B cell (primary cell): ENCODE measurements at regions not wholly inside any gene's neighbourhood (a gene's known extent, or its start where the extent isn't known, plus 50 kb on each side); places are given as distances from the start of the nearest gene placed in this dataset.

Experiments
- ATAC-seq: fragments of 200-7000 bp; cut with Tn5 transposase; one replicate; pipeline ENCODE4 v1.10.0; 2021; ENCODE audit warnings: low read depth, mild to moderate bottlenecking, moderate number of reproducible peaks, moderate library complexity
- CTCF ChIA-PET: fragments of 350-600 bp; sonication (Branson Sonifier 250); formaldehyde crosslinking; loops from one replicate; lab custom pipeline; 2021; ENCODE audit warnings: antibody characterized with exemption, inconsistent platforms; lab: Charles Lee
- POLR2A ChIA-PET: fragments of 350-600 bp; sonication (Branson Sonifier 250); formaldehyde crosslinking; loops from one replicate; lab custom pipeline; 2021; ENCODE audit warnings: antibody characterized with exemption; lab: Charles Lee
- DNase-seq: peaks from one replicate; pipeline ENCODE4 v3.0.0; 2013
- H2AFZ ChIP-seq: 2 replicates; pipeline ENCODE4 v1.6.1; 2012; ENCODE audit warnings: mild to moderate bottlenecking, low read depth, low read length; ENCODE audit not compliant: insufficient read depth, poor library complexity, severe bottlenecking
- H3K27ac ChIP-seq, 2 donors: 1 replicate in 1 of 2; 2 replicates in 1 of 2; pipeline ENCODE4 v1.5.1; 2012 to 2013; ENCODE audit warnings: low read length in 2 of 2, mild to moderate bottlenecking in 2 of 2, moderate library complexity in 1 of 2
- H3K27me3 ChIP-seq, 4 experiments: fragments of 200-600 bp in 1 of 4; sonication (generic) in 1 of 4; replicated peaks in 1 of 4; 1 replicate in 2 of 4; 2 replicates in 2 of 4; pipeline versions ENCODE4 v1.6.1 to v1.7.0; 2013 to 2016; ENCODE audit warnings: low read length in 3 of 4, mild to moderate bottlenecking in 2 of 4, mixed read lengths in 1 of 4, moderate library complexity in 1 of 4; ENCODE audit not compliant: insufficient read depth in 4 of 4, control insufficient read depth in 3 of 4; ENCODE audit errors: control extremely low read depth in 1 of 4
- H3K36me3 ChIP-seq, 2 experiments: replicated peaks in 1 of 2; 1 replicate in 1 of 2; 2 replicates in 1 of 2; pipeline versions ENCODE4 v1.6.1 to v1.7.1; 2013; ENCODE audit warnings: low read length in 1 of 2; ENCODE audit not compliant: insufficient read depth in 2 of 2, control insufficient read depth in 1 of 2; ENCODE audit errors: control extremely low read depth in 1 of 2, extremely low read depth in 1 of 2
- H3K4me1 ChIP-seq, 2 donors: fragments of 200-600 bp in 1 of 2; sonication (generic) in 1 of 2; 1 replicate in 1 of 2; 2 replicates in 1 of 2; pipeline versions ENCODE4 v1.5.1 to v1.6.1; 2013 to 2017; ENCODE audit warnings: low read length in 2 of 2; ENCODE audit not compliant: control insufficient read depth in 2 of 2, insufficient read depth in 2 of 2
- H3K4me2 ChIP-seq: replicated peaks from 2 replicates; pipeline ENCODE3; 2012; ENCODE audit warnings: mild to moderate bottlenecking, low read depth, low read length; ENCODE audit not compliant: poor library complexity, severe bottlenecking
- H3K4me3 ChIP-seq, 5 experiments: fragments of 200-600 bp in 1 of 5; sonication (generic) in 1 of 5; 1 replicate in 3 of 5; 2 replicates in 2 of 5; pipeline versions ENCODE4 v1.5.1 to v1.7.0; 2011 to 2016; ENCODE audit warnings: low read length in 4 of 5, mild to moderate bottlenecking in 4 of 5, low read depth in 2 of 5, control low read depth in 1 of 5, moderate library complexity in 1 of 5; ENCODE audit not compliant: insufficient read depth in 1 of 5; ENCODE audit errors: control extremely low read depth in 1 of 5, extremely low read depth in 1 of 5
- H3K79me2 ChIP-seq: fragments of 200-600 bp; sonication (generic); one replicate; pipeline ENCODE4 v1.6.0; 2016; ENCODE audit warnings: low read length; ENCODE audit not compliant: control insufficient read depth, insufficient read depth
- H3K9ac ChIP-seq: fragments of 200-600 bp; sonication (generic); 2 replicates; pipeline ENCODE4 v1.6.1; 2017; ENCODE audit warnings: mild to moderate bottlenecking, low read length, moderate library complexity
- H3K9me3 ChIP-seq, 3 donors: one replicate each; pipeline versions ENCODE4 v1.6.1 to v1.7.1; 2013; ENCODE audit warnings: low read length in 2 of 3; ENCODE audit not compliant: control insufficient read depth in 2 of 3, insufficient read depth in 1 of 3; ENCODE audit errors: control extremely low read depth in 1 of 3
- H4K20me1 ChIP-seq: 2 replicates; pipeline ENCODE4 v1.6.0; 2012; ENCODE audit warnings: mild to moderate bottlenecking, low read length; ENCODE audit not compliant: insufficient read depth, control insufficient read depth, poor library complexity, severe bottlenecking
- H3K27ac Mint-ChIP-seq: one replicate; pipeline ENCODE4 v1.8.0; 2021; ENCODE audit warnings: mixed read lengths
- H3K27me3 Mint-ChIP-seq: one replicate; pipeline ENCODE4 v1.8.0; 2021; ENCODE audit warnings: mixed read lengths
- H3K4me1 Mint-ChIP-seq: one replicate; pipeline ENCODE4 v1.8.0; 2021; ENCODE audit warnings: mixed read lengths
- H3K4me3 Mint-ChIP-seq: one replicate; pipeline ENCODE4 v1.8.0; 2021; ENCODE audit warnings: mixed read lengths
- H3K9me3 Mint-ChIP-seq: one replicate; pipeline ENCODE4 v1.8.0; 2022; ENCODE audit warnings: mixed read lengths; ENCODE audit not compliant: insufficient read depth
- CTCF ChIP-seq: fragments of 200-600 bp; IDR thresholded peaks from one replicate; pipeline ENCODE4 v1.8.0; 2022; ENCODE audit warnings: antibody characterized with exemption, mild to moderate bottlenecking
- EZH2 ChIP-seq: IDR thresholded peaks from 2 replicates; pipeline ENCODE4 v1.6.1; 2012; ENCODE audit warnings: borderline replicate concordance, low read depth, mild to moderate bottlenecking, moderate library complexity, low read length; ENCODE audit not compliant: insufficient read depth, poor library complexity, severe bottlenecking
- WGBS: methylation state at CpG from one replicate; pipeline ENCODE4 v1.1.5; 2013; ENCODE audit warnings: missing lambda C conversion rate; ENCODE audit not compliant: insufficient coverage; 5-methylcytosine and 5-hydroxymethylcytosine counted together
- intact Hi-C: fragments of 100-400 bp; cut with micrococcal nuclease; formaldehyde crosslinking; loops from one replicate; pipeline ENCODE4 v1.10.0; 2022

- Histone ChIP-seq H3K9me3 (peaks cover 0 to 5% (median 0%) of the 10 kb centered on the region in 3 donors), H3K79me2 (no peaks in the 10 kb centered on the region), H3K4me2 (no peak overlapping the region), H3K27me3 (peaks cover 0 to 3% (median 0%) of the 10 kb centered on the region in 4 experiments), H3K36me3 (no peaks in the 10 kb centered on the region), H4K20me1 (no peaks in the 10 kb centered on the region), H3K4me1 (no peaks in the 10 kb centered on the region), H3K4me3 (no peak overlapping the region), H3K27ac (no peak overlapping the region), H2AFZ (no peak overlapping the region), H3K9ac (no peak overlapping the region)
- ATAC-seq, result no peak
- WGBS, result no CpG with 5 or more reads among the region's 5 CpGs
- no peaks in the 10 kb centered on the region for H3K9me3 Mint-ChIP-seq
- TF ChIP-seq CTCF, result no peak
- no peak for TF ChIP-seq EZH2
- peaks cover 25% of the 10 kb centered on the region for H3K27me3 Mint-ChIP-seq
- no peak for DNase-seq
- ChIA-PET CTCF (no interaction called here), POLR2A (no interaction called here)
- no peak overlapping the region for H3K27ac Mint-ChIP-seq
- intact Hi-C loops, result no loop called here
- no peak overlapping the region for H3K4me3 Mint-ChIP-seq
- no peaks in the 10 kb centered on the region for H3K4me1 Mint-ChIP-seq
Measured at GRCh38 chr5:88606626-88607025, 276.4 kb downstream of the MEF2C start.

GRCh38 chr5:88606173-88606572, 276.8 kb downstream of the MEF2C start:
- H3K4me3 ChIP-seq, result no peak overlapping the region
- peaks cover under 1% of the 10 kb centered on the region for H3K9me3 Mint-ChIP-seq
- peaks cover 21% of the 10 kb centered on the region for H3K27me3 Mint-ChIP-seq
- H3K4me1 Mint-ChIP-seq, result no peaks in the 10 kb centered on the region
- WGBS, result no CpG with 5 or more reads among the region's 1 CpG
- H3K9me3 ChIP-seq, result peaks cover 0 to 6% (median 0%) of the 10 kb centered on the region in 3 donors
- intact Hi-C loops, result no loop called here
- H2AFZ ChIP-seq, result no peak overlapping the region
- no peak overlapping the region for H3K27ac Mint-ChIP-seq
- H3K4me2 ChIP-seq, result no peak overlapping the region
- H4K20me1 ChIP-seq, result no peaks in the 10 kb centered on the region
- DNase-seq, result no peak
- ATAC-seq, result no peak
- TF ChIP-seq EZH2 (no peak), CTCF (no peak)
- H3K4me3 Mint-ChIP-seq, result no peak overlapping the region
- CTCF ChIA-PET, result no interaction called here
- H3K36me3 ChIP-seq, result no peaks in the 10 kb centered on the region
- no peak overlapping the region for H3K27ac ChIP-seq
- H3K79me2 ChIP-seq, result no peaks in the 10 kb centered on the region
- POLR2A ChIA-PET, result no interaction called here
- H3K9ac ChIP-seq, result no peak overlapping the region
- peaks cover 0 to 3% (median 0%) of the 10 kb centered on the region in 4 experiments for H3K27me3 ChIP-seq
- H3K4me1 ChIP-seq, result no peaks in the 10 kb centered on the region
